HG03060 (cell line): ENCODE measurements at regions not wholly inside any gene's neighbourhood (a gene's known extent, or its start where the extent isn't known, plus 50 kb on each side); places are given as distances from the start of the nearest gene placed in this dataset.
"Not testable (repeated sequence)": the region's sequence is repeated elsewhere in the genome, so short reads cannot be mapped to it uniquely, and the experiment has no call there.

Source experiments
- ATAC-seq: cut with Tn5 transposase; IDR thresholded peaks from one replicate; pipeline ENCODE4 v1.9.1; 2021; ENCODE audit warnings: low read depth, moderate number of reproducible peaks; ENCODE audit not compliant: unreplicated experiment

DNA sequence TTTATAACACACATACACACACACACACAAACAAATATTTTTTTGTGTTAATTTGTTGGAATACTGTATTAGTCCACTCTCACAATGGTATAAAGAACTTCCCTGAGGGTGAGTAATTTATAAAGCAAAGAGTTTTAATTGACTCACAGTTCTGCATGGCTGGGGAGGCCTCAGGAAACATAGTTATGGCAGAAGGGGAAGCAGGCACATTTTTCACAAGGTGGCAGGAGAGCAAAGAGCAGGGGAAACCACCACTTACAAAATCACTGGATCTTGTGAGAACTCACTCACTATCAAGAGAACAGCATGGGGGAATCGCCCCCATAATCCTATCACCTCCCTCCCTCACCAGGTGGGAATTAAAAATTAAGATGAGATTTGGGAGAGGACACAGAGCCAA lies 205.4 kb upstream of the PTPRD start:
- ATAC-seq = no peak

DNA sequence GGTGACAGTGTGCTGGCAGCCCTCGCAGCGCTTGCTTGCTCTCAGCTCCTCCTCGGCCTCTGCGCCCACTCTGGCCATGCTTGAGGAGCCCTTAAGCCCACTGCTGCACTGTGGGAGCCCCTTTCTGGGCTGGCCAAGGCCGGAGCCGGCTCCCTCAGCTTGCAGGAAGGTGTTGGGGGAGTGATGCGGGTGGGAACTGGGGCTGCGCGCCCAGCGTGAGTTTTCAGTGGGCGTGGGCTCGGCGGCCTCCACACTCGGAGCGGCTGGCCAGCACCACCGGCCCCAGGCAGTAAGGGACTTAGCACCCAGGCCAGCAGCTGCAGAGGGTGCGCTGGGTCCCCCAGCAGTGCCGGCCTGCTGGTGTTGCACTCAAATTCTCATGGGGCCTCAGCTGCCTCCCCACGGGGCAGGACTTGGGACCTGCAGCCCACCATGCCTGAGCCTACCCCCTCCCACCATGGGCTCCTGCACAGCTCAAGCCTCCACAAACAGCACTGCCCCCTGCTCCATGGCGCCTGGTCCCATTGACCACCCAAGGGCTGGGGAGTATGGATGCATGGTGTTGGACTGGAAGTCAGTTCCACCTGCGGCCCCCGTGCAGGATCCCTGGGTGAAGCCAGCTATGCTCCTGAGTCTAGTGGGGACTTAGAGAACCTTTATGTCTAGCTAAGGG lies 223.1 kb upstream of the PTPRD start:
- ATAC-seq = no peak

DNA sequence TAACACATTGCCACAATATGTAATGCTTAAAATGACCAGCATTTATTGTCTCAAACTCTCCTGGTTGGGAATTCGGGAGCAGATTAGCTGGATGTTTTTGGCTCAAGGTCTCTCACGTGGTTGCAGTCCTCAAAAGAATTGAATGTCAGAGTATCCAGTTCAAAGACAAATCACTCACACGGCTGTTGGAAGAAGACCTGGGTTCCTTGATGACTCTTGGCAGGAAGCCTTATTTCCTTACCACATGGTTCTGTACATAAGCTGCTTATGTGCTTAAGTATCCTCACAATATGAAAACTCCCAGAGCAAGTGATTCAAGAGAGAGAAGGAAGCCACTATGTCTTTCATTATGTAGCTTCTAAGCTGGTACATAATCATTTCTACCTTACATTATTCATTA lies 230.3 kb upstream of the PTPRD start:
- ATAC-seq = no peak

GRCh38 chr9:10855847-10856246 lies 243.0 kb upstream of the PTPRD start:
- no peak for ATAC-seq

GRCh38 chr9:10858817-10859216 lies 246.0 kb upstream of the PTPRD start:
- ATAC-seq = no peak

- ATAC-seq = no peak
Measured at GRCh38 chr9:10863476-10863875, 250.7 kb upstream of the PTPRD start.

DNA sequence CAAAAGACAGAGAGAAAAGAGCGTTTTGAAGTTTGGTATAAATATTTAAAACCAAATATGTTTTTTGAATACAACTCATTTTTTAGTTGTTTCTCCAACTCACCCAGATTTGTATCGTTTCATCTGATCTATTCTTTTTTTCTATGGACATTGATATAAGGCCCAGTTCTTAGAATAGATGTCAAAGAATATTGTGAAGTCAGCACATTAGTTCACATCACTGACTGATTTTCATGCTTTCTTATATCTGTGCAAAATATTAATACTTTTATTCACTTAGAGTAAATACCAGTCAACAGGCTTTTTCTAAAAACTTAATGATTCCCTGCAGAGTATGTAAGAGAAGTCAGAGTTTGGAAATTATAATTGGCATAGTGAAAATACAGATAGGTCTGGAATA lies 254.4 kb upstream of the PTPRD start:
- no peak for ATAC-seq

GRCh38 chr9:10869687-10870086 lies 256.9 kb upstream of the PTPRD start:
- no peak for ATAC-seq

DNA sequence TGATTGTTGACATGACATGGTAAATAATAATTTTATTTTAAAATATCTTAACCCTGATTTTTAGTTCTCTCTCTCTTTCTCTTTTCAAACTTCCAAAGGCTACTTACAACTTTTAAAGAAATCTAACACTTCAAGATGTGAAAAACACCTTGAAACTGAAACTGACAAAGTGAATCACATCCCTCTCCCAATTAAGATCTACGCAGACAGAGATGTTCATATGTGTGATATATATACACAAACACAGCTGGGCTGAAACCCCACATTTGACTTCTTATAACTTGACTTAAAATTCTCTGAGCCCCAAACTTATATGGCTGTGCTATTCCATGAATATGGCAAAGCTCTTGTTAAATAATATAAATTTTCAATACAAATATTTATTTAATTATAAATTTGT lies 261.2 kb upstream of the PTPRD start:
- no peak for ATAC-seq

DNA sequence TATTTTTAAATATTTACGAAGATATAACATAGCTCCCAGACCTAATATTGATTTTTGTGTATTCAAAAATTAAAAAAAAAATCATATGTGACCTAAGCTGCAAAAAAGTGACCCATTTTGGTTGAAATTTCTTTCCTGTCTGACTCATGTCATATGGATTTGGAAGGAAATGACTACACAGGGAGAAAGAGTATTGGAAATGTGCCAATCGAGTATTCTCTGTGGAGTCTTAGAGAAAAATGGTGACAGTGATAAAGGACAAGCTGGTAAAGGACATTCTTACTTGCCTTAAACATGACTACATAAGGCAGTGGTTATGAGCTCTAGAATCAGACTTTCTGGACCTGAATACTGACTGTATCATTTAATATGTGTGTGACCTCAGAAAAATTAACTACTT lies 262.9 kb upstream of the PTPRD start:
- ATAC-seq = no peak

DNA sequence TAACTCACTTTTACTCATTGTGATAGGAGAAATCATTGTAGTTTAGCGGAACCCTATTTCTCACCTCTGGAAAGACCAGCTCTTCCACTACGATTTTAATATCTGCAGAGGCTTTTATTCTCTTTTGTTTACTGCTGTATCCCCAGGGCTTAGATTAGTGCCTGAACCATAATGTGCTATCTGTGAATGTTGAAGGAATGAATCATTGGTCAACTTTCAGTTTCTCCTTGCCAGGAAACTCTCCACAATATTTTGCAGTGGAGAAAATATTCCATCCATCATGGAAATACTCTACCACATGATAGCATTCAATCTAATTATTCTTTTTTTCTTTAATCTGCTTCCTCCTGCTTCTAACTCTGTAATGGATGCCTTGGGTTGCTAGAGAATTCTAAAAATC lies 263.5 kb upstream of the PTPRD start:
- ATAC-seq = no peak

- not testable (repeated sequence) for ATAC-seq
Measured at GRCh38 chr9:10890266-10890665, 277.5 kb upstream of the PTPRD start.

GRCh38 chr9:10899509-10899908 lies 286.7 kb upstream of the PTPRD start:
- no peak for ATAC-seq

- no peak for ATAC-seq
Measured at GRCh38 chr9:10903969-10904368, 291.2 kb upstream of the PTPRD start.

DNA sequence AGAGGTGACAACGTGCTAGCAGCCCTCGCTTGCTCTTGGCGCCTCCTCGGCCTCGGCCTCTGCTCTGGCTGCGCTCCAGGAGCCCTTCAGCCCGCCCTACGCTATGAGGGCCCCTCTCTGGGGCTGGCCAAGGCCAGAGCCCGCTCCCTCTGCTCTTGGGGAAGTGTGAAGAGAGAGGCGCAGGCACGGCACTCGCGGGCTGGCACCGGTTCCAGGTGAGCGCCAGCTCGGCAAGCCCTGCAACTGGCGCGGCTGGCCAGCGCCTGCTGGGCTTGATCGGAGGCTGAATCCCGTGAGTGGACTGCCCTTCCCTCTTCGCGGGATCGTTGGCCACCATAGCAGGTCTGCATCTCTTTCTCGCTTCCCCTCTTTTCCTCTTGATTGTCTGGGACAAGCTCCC lies 298.0 kb upstream of the PTPRD start:
- no peak for ATAC-seq

DNA sequence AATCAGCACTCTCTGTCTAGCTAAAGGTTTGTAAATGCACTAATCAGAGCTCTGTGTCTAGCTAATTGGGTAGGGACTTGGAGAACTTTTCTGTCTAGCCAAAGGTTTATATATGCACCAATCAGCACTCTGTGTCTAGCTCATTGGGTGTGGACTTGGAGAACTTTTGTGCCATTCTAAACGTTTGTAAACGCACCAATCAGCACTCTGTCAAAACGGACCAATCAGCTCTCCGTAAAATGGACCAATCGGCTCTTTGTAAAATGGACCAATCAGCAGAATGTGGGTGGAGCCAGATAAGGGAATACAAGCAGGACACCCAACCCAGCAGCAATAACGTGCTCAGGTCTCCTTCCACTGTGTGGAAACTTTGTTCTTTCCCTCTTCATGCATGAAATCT lies 298.6 kb upstream of the PTPRD start:
- no peak for ATAC-seq

DNA sequence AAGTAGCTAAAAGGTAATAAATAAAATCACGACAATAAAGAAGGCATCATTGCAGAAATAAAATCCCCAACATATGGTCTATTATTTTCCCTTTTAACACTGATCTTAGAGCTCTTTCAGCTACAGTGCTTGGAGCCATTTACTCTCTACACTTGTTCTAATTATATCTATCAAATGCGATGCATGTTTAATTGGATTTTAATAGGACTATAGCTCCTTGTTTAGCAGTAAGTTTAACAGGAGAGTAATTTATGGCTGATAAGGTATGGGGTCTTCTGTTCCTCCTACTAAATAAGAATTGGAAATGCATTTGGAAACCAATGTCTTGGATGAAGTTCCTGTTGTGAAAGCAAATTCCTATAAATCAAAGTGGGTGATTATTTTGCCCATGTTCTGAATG lies 304.2 kb upstream of the PTPRD start:
- ATAC-seq = no peak

- ATAC-seq = no peak
Measured at GRCh38 chr9:10921671-10922070, 308.9 kb upstream of the PTPRD start.

DNA sequence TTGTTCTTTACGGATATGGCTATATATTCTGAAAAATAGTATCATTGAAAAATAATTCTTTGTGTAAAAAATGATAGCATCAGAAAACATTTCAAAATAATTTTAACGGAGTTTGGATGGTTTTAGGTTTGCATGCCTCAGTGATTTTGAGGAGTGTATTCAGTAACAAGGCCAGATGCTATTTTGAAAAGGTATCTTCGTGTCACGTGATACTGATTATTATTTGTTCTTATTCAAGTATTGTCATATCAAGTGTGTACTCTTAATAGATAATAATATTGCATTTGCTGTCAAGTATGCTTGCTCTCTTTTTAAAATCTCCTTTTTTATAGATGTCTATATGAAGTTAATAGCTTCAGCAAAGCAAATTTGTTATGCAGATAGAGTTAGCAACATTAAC lies 313.1 kb upstream of the PTPRD start:
- ATAC-seq = no peak

DNA sequence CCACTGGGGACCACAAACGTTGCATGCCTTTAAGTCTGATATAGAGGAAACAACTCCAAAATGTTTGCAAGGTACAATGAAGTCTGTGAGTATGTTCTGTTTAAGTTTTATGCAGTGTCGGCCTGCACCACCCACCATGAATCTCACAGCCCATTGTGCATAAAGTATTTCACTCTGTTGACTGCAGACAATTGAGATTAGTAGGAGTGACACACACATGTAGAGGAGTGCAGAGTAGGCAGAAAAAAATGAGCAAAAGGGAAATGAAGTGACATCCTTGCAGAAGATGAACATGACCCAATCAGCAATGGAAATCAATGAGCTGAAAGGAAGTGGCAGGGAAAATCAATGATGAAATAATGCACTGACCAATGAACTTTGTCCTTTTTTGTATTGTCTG lies 315.6 kb upstream of the PTPRD start:
- ATAC-seq = no peak

DNA sequence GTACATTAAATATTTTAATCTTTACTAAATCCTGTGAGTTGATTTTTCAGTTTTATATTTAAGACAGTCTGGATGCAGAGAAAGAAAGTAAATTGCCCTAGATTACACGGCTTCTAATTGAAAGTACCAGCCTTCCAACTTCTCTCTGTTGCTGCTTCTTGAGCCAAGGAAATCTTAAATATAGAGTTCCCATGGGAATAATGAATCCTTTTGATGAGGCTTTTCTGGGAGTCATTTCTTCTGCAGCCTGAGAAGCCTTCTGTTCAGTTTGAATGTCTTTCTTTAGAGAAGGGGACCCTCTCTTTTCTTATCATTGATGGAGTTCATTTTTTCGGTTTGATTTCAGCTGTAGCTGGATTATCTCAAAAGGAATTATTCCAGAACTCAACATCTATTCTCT lies 317.3 kb upstream of the PTPRD start:
- ATAC-seq = no peak

- ATAC-seq = no peak
Measured at GRCh38 chr9:10946676-10947410, 334.0 kb upstream of the PTPRD start.
